Activated CD8-positive, alpha-beta T cell treated with anti-CD3 and anti-CD28 coated beads for 36 hours (primary cell): ENCODE measurements at regions not wholly inside any gene's neighbourhood (a gene's known extent, or its start where the extent isn't known, plus 50 kb on each side); places are given as distances from the start of the nearest gene placed in this dataset.
"Not testable (repeated sequence)": the region's sequence is repeated elsewhere in the genome, so short reads cannot be mapped to it uniquely, and the experiment has no call there.

ENCODE experiments used
- ATAC-seq: fragments of 200-7000 bp; cut with Tn5 transposase; one replicate; pipeline ENCODE4 v1.10.0; 2021; ENCODE audit warnings: mild to moderate bottlenecking, moderate library complexity
- CTCF ChIA-PET: fragments of 350-600 bp; sonication (Branson Sonifier 250); formaldehyde crosslinking; loops from one replicate; lab custom pipeline; 2021; ENCODE audit warnings: antibody characterized with exemption; lab: Charles Lee
- POLR2A ChIA-PET: fragments of 350-600 bp; sonication (Branson Sonifier 250); formaldehyde crosslinking; loops from one replicate; lab custom pipeline; 2021; ENCODE audit warnings: antibody characterized with exemption; lab: Charles Lee
- DNase-seq: peaks from one replicate; pipeline ENCODE4 v3.0.0-alpha.2; 2020
- H3K27ac Mint-ChIP-seq: one replicate; pipeline ENCODE4 v1.8.0; 2021; ENCODE audit warnings: mild to moderate bottlenecking, mixed read lengths
- H3K27me3 Mint-ChIP-seq: one replicate; pipeline ENCODE4 v1.8.0; 2021; ENCODE audit warnings: mixed read lengths
- H3K36me3 Mint-ChIP-seq: one replicate; pipeline ENCODE4 v1.8.0; 2021; ENCODE audit warnings: low read depth, mixed read lengths
- H3K4me1 Mint-ChIP-seq: one replicate; pipeline ENCODE4 v1.8.0; 2021; ENCODE audit warnings: low read depth, mixed read lengths
- H3K4me3 Mint-ChIP-seq: one replicate; pipeline ENCODE4 v1.8.0; 2021; ENCODE audit warnings: mild to moderate bottlenecking, moderate library complexity, mixed read lengths
- H3K9me3 Mint-ChIP-seq: one replicate; pipeline ENCODE4 v1.8.0; 2021; ENCODE audit warnings: mixed read lengths
- CTCF ChIP-seq: fragments of 200-600 bp; IDR thresholded peaks from one replicate; pipeline ENCODE4 v1.8.0; 2022; ENCODE audit warnings: antibody characterized with exemption, mild to moderate bottlenecking
- intact Hi-C: fragments of 100-400 bp; cut with micrococcal nuclease; formaldehyde crosslinking; loops from one replicate; pipeline ENCODE4 v1.10.0; 2022

GRCh38 chr17:33562792-33563191 is 269.7 kb upstream of the ASIC2 start:
- H3K9me3 Mint-ChIP-seq, result peaks cover 2% of the 10 kb centered on the region
- CTCF ChIA-PET, result no interaction called here
- H3K4me3 Mint-ChIP-seq, result no peak overlapping the region
- H3K36me3 Mint-ChIP-seq, result no peaks in the 10 kb centered on the region
- intact Hi-C loops, result no loop called here
- no peak overlapping the region for H3K27ac Mint-ChIP-seq
- DNase-seq (no peak), ATAC-seq (no peak)
- H3K27me3 Mint-ChIP-seq, result peaks cover 5% of the 10 kb centered on the region
- no peaks in the 10 kb centered on the region for H3K4me1 Mint-ChIP-seq
- POLR2A ChIA-PET, result no interaction called here
- TF ChIP-seq CTCF, result no peak

- no peak overlapping the region for H3K4me3 Mint-ChIP-seq
- ATAC-seq (no peak), DNase-seq (no peak)
- CTCF ChIA-PET, result no interaction called here
- peaks cover 2% of the 10 kb centered on the region for H3K9me3 Mint-ChIP-seq
- H3K27ac Mint-ChIP-seq, result no peak overlapping the region
- intact Hi-C loops, result no loop called here
- H3K36me3 Mint-ChIP-seq, result no peaks in the 10 kb centered on the region
- H3K4me1 Mint-ChIP-seq, result no peaks in the 10 kb centered on the region
- H3K27me3 Mint-ChIP-seq, result peaks cover 5% of the 10 kb centered on the region
- TF ChIP-seq CTCF, result no peak
- POLR2A ChIA-PET, result no interaction called here
Observed at GRCh38 chr17:33564146-33564545, 271.1 kb upstream of the ASIC2 start.

GRCh38 chr17:33567223-33567622 is 274.1 kb upstream of the ASIC2 start:
- H3K4me3 Mint-ChIP-seq, result no peak overlapping the region
- H3K36me3 Mint-ChIP-seq, result no peaks in the 10 kb centered on the region
- no peak for TF ChIP-seq CTCF
- peaks cover 2% of the 10 kb centered on the region for H3K9me3 Mint-ChIP-seq
- POLR2A ChIA-PET, result no interaction called here
- no peaks in the 10 kb centered on the region for H3K4me1 Mint-ChIP-seq
- CTCF ChIA-PET, result no interaction called here
- intact Hi-C loops, result no loop called here
- H3K27me3 Mint-ChIP-seq, result peaks cover 5% of the 10 kb centered on the region
- ATAC-seq, result no peak
- H3K27ac Mint-ChIP-seq, result no peak overlapping the region
- no peak for DNase-seq

- Mint-ChIP-seq H3K9me3 (no peaks in the 10 kb centered on the region), H3K4me3 (no peak overlapping the region), H3K27ac (no peak overlapping the region), H3K4me1 (no peaks in the 10 kb centered on the region), H3K27me3 (peaks cover 7% of the 10 kb centered on the region), H3K36me3 (no peaks in the 10 kb centered on the region)
- ATAC-seq (no peak), DNase-seq (no peak)
- intact Hi-C loops, result no loop called here
- POLR2A ChIA-PET, result no interaction called here
- CTCF ChIA-PET, result no interaction called here
- TF ChIP-seq CTCF, result no peak
Observed at GRCh38 chr17:33572615-33573014, 279.5 kb upstream of the ASIC2 start.

- Mint-ChIP-seq H3K4me3 (no peak overlapping the region), H3K4me1 (no peaks in the 10 kb centered on the region), H3K9me3 (no peaks in the 10 kb centered on the region), H3K36me3 (no peaks in the 10 kb centered on the region), H3K27ac (no peak overlapping the region), H3K27me3 (peaks cover 7% of the 10 kb centered on the region)
- no peak for TF ChIP-seq CTCF
- CTCF ChIA-PET, result no interaction called here
- ATAC-seq (no peak), DNase-seq (no peak)
- POLR2A ChIA-PET, result no interaction called here
- intact Hi-C loops, result no loop called here
Observed at GRCh38 chr17:33574942-33575445, 281.9 kb upstream of the ASIC2 start.

GRCh38 chr17:33579740-33580139 is 286.6 kb upstream of the ASIC2 start:
- H3K27ac Mint-ChIP-seq, H3K9me3 Mint-ChIP-seq, H3K4me3 Mint-ChIP-seq, POLR2A ChIA-PET, H3K4me1 Mint-ChIP-seq, intact Hi-C loops, ATAC-seq, DNase-seq, CTCF ChIA-PET, H3K36me3 Mint-ChIP-seq, H3K27me3 Mint-ChIP-seq: not testable (repeated sequence)
